ENCODE measurements at regions not wholly inside any gene's neighbourhood (a gene's known extent, or its start where the extent isn't known, plus 50 kb on each side); places are given as distances from the start of the nearest gene placed in this dataset.

- Histone ChIP-seq H3K9ac (ENCODE audit: low read depth, low read length, poor library complexity, severe bottlenecking) (no peak overlapping the region), H4K20me1 (ENCODE audit: insufficient read depth, low read length, poor library complexity, severe bottlenecking) (no peaks in the 10 kb centered on the region), H3K36me3 (ENCODE audit: insufficient read depth, low read length) (no peaks in the 10 kb centered on the region), H2AFZ (ENCODE audit: low read length) (no peak overlapping the region), H3K9me2 (replicated peaks; ENCODE audit: low read depth, low read length) (no peaks in the 10 kb centered on the region), H3F3A (ENCODE audit: low read depth) (no peaks in the 10 kb centered on the region), H3K9me3 (ENCODE audit: insufficient read depth, low read depth, low read length) (no peaks in the 10 kb centered on the region), H3K4me2 (ENCODE audit: low read depth, low read length, poor library complexity, severe bottlenecking) (no peak overlapping the region), H3K4me3 (ENCODE audit: low read length, poor library complexity, severe bottlenecking) (no peak overlapping the region), H3K27me3 (ENCODE audit: insufficient read depth, low read length, poor library complexity, severe bottlenecking) (no peaks in the 10 kb centered on the region), H3K4me1 (ENCODE audit: insufficient read depth, low read length, poor library complexity, severe bottlenecking) (peaks cover 22% of the 10 kb centered on the region), H3K79me2 (ENCODE audit: insufficient read depth, low read length) (no peaks in the 10 kb centered on the region)
- TF ChIP-seq CTCF (conservative IDR thresholded peaks at IDR 0.05; ENCODE audit: low read length) = no peak
- no peak for TF ChIP-seq EZH2phosphoT487 (IDR thresholded peaks at IDR 0.05; ENCODE audit: borderline replicate concordance)
These were observed 188.7 kb downstream of the TM9SF2 start for GRCh38 chr13:99689955-99690354.

GRCh38 chr13:99688776-99689175 lies 187.5 kb downstream of the TM9SF2 start:
- Histone ChIP-seq H3K36me3 (ENCODE audit: insufficient read depth, low read length) (no peaks in the 10 kb centered on the region), H3K79me2 (ENCODE audit: insufficient read depth, low read length) (no peaks in the 10 kb centered on the region), H3K9me3 (ENCODE audit: insufficient read depth, low read depth, low read length) (no peaks in the 10 kb centered on the region), H2AFZ (ENCODE audit: low read length) (no peak overlapping the region), H3K27me3 (ENCODE audit: insufficient read depth, low read length, poor library complexity, severe bottlenecking) (no peaks in the 10 kb centered on the region), H3F3A (ENCODE audit: low read depth) (no peaks in the 10 kb centered on the region), H3K9me2 (replicated peaks; ENCODE audit: low read depth, low read length) (no peaks in the 10 kb centered on the region), H3K9ac (ENCODE audit: low read depth, low read length, poor library complexity, severe bottlenecking) (no peak overlapping the region), H4K20me1 (ENCODE audit: insufficient read depth, low read length, poor library complexity, severe bottlenecking) (no peaks in the 10 kb centered on the region), H3K4me2 (ENCODE audit: low read depth, low read length, poor library complexity, severe bottlenecking) (no peak overlapping the region), H3K4me3 (ENCODE audit: low read length, poor library complexity, severe bottlenecking) (no peak overlapping the region), H3K4me1 (ENCODE audit: insufficient read depth, low read length, poor library complexity, severe bottlenecking) (peaks cover 22% of the 10 kb centered on the region)
- no peak for TF ChIP-seq EZH2phosphoT487 (IDR thresholded peaks at IDR 0.05; ENCODE audit: borderline replicate concordance)
- TF ChIP-seq CTCF (conservative IDR thresholded peaks at IDR 0.05; ENCODE audit: low read length) = no peak

GRCh38 chr13:99687723-99688397 lies 186.6 kb downstream of the TM9SF2 start:
- no peak overlapping the region for H3K4me3 ChIP-seq (ENCODE audit: low read length, poor library complexity, severe bottlenecking)
- H3K4me1 ChIP-seq (ENCODE audit: insufficient read depth, low read length, poor library complexity, severe bottlenecking) = peaks cover 22% of the 10 kb centered on the region
- no peaks in the 10 kb centered on the region for H3K79me2 ChIP-seq (ENCODE audit: insufficient read depth, low read length)
- TF ChIP-seq EZH2phosphoT487 (IDR thresholded peaks at IDR 0.05; ENCODE audit: borderline replicate concordance) (no peak), CTCF (conservative IDR thresholded peaks at IDR 0.05; ENCODE audit: low read length) (no peak)
- H3K4me2 ChIP-seq (ENCODE audit: low read depth, low read length, poor library complexity, severe bottlenecking) = peak overlapping the region; percentile 41
- H3K9ac ChIP-seq (ENCODE audit: low read depth, low read length, poor library complexity, severe bottlenecking) = no peak overlapping the region
- H3K9me2 ChIP-seq (replicated peaks; ENCODE audit: low read depth, low read length) = no peaks in the 10 kb centered on the region
- H3K27me3 ChIP-seq (ENCODE audit: insufficient read depth, low read length, poor library complexity, severe bottlenecking) = no peaks in the 10 kb centered on the region
- no peaks in the 10 kb centered on the region for H3K9me3 ChIP-seq (ENCODE audit: insufficient read depth, low read depth, low read length)
- H4K20me1 ChIP-seq (ENCODE audit: insufficient read depth, low read length, poor library complexity, severe bottlenecking) = no peaks in the 10 kb centered on the region
- no peaks in the 10 kb centered on the region for H3F3A ChIP-seq (ENCODE audit: low read depth)
- no peak overlapping the region; the same call in 1 of the 2 replicates for H2AFZ ChIP-seq (ENCODE audit: low read length)
- no peaks in the 10 kb centered on the region for H3K36me3 ChIP-seq (ENCODE audit: insufficient read depth, low read length)

Data from Loucy (cell line).